Bronchial epithelial cell (primary cell): ENCODE measurements at regions not wholly inside any gene's neighbourhood (a gene's known extent, or its start where the extent isn't known, plus 50 kb on each side); places are given as distances from the start of the nearest gene placed in this dataset.

Source experiments
- DNase-seq: peaks from one replicate; pipeline ENCODE4 v3.0.0-alpha.2; 2010; ENCODE audit warnings: low read depth
- FAIRE-seq: peaks from 2 replicates; lab custom pipeline; 2011; peaks lifted over from hg19 to GRCh38; lab: Jason Lieb, UNC
- H3K27me3 ChIP-seq: 2 replicates; pipeline ENCODE4 v1.5.1; 2011; ENCODE audit warnings: low read length; ENCODE audit not compliant: control insufficient read depth, insufficient read depth
- H3K36me3 ChIP-seq: 2 replicates; pipeline ENCODE4 v1.5.1; 2011; ENCODE audit warnings: low read length; ENCODE audit not compliant: control insufficient read depth, insufficient read depth
- H3K4me3 ChIP-seq: 2 replicates; pipeline ENCODE4 v1.5.1; 2011; ENCODE audit warnings: mild to moderate bottlenecking, low read depth, low read length, control low read depth
- TF ChIP-seq, protein P1 (sequence below): IDR thresholded peaks from 2 replicates; pipeline ENCODE4 v1.5.1; 2011; ENCODE audit warnings: mild to moderate bottlenecking, moderate library complexity, low read length, control low read depth, inconsistent platforms; ENCODE audit not compliant: insufficient read depth, severe bottlenecking

DNA sequence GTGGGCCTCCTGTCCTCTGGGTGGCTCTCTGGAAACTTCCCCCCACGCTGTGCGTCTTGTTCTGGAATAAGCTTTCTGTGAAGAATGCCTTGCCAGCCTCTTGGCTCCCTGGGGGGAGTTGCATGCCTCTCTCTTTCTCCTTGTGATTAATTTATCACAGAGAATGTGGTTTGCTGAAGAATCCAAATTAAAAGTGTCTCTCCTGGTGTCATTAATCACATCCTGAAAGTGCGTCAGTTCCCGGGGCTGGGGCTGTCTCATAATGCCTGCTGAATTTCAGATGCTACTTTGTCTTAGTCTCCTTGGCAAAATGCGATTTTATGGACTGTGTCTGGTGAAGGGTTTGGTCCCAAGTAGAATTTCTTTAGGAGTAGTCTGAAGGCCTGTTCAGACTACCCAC is 787.7 kb upstream of the TMEM132C start:
- Histone ChIP-seq H3K36me3 (no peaks in the 10 kb centered on the region), H3K4me3 (no peak overlapping the region), H3K27me3 (no peaks in the 10 kb centered on the region)
- no peak for FAIRE-seq
- TF ChIP-seq, protein P1, sequence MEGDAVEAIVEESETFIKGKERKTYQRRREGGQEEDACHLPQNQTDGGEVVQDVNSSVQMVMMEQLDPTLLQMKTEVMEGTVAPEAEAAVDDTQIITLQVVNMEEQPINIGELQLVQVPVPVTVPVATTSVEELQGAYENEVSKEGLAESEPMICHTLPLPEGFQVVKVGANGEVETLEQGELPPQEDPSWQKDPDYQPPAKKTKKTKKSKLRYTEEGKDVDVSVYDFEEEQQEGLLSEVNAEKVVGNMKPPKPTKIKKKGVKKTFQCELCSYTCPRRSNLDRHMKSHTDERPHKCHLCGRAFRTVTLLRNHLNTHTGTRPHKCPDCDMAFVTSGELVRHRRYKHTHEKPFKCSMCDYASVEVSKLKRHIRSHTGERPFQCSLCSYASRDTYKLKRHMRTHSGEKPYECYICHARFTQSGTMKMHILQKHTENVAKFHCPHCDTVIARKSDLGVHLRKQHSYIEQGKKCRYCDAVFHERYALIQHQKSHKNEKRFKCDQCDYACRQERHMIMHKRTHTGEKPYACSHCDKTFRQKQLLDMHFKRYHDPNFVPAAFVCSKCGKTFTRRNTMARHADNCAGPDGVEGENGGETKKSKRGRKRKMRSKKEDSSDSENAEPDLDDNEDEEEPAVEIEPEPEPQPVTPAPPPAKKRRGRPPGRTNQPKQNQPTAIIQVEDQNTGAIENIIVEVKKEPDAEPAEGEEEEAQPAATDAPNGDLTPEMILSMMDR: no peak
- DNase-seq: no peak

DNA sequence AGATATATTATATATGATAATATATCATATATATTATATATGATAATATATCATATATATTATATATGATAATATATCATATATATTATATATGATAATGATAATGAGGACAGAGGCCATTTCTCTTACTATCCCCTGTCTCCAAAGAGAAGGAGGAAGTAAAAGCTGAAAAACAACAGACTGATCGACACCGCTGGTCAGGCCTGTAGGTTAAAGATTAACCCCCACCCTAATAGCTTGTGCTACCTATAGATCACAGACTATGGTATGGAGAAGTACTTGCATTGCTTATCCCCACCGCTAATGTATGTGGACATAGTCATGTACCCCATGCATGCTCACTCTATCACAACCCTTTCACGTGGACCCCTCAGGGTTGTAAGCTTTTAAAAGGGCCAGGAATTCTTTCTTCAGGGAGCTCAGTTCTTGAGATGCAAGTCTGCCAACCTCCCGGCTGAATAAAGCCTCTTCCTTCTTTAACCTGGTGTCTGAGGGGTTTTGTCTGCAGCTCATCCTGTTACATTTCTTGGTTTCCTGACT is 786.1 kb upstream of the TMEM132C start:
- Histone ChIP-seq H3K27me3 (no peaks in the 10 kb centered on the region), H3K36me3 (no peaks in the 10 kb centered on the region), H3K4me3 (no peak overlapping the region)
- DNase-seq: no peak
- no peak for FAIRE-seq
- TF ChIP-seq, protein P1: no peak

DNA sequence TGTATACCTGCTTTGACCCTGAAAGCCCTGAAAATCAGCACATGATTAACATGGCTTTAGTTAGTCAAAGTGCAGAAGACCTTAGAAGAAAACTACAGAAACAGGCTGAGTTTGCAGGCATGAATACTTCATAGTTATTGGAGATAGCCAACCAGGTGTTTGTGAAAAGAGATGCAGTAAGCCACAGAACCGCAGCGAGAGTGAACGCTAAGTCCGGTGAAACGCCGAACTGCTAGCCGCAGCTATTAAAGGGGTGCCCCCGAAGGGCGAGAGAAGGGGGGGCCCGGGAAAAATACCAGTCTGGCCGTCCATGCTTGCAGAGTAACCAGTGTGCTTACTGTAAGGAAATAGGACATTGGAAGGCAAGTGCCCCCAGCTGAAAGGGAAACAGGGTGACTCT is 784.0 kb upstream of the TMEM132C start:
- H3K36me3 ChIP-seq: no peaks in the 10 kb centered on the region
- no peak overlapping the region for H3K4me3 ChIP-seq
- FAIRE-seq (no peak), DNase-seq (no peak)
- no peaks in the 10 kb centered on the region for H3K27me3 ChIP-seq
- TF ChIP-seq, protein P1: no peak

DNA sequence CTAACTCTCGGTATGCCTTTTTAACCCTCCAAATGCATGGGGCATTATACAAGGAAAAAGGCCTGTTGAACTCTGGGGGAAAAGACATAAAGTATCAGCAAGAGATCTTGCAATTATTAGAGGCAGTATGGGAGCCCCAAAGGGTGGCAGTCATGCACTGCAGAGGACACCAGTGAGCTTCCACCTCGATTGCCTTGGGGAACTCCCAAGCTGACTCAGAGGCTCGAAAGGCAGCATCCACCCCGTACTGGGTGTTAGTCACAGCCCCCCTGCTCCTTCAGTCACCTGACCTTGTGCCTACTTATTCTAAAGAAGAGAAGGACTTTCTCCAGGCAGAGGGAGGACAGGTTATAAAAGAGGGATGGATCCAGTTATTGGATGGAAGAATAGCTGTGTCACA is 781.4 kb upstream of the TMEM132C start:
- TF ChIP-seq, protein P1: no peak
- Histone ChIP-seq H3K36me3 (no peaks in the 10 kb centered on the region), H3K27me3 (no peaks in the 10 kb centered on the region), H3K4me3 (no peak overlapping the region)
- peak; percentile 32 for DNase-seq
- FAIRE-seq: no peak

DNA sequence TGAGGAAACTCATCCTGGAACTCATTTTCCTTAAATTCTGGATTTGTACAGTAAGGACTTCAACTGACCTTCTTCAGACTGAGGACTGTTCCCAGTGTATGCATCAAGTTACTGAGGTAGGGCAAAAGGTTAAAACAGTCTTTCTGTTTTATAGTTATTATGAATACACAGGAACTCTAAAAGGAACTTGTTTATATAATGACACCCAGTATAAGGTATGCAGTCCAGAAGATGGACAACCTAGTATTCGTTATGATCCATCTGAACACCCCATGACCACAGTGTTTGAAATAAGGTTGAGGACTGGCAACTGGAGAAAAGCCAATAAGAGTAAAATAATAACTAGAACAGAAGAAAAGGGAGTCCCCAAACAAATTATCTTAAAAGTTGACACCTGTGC is 779.9 kb upstream of the TMEM132C start:
- no peaks in the 10 kb centered on the region for H3K27me3 ChIP-seq
- DNase-seq (no peak), FAIRE-seq (no peak)
- TF ChIP-seq, protein P1: no peak
- no peaks in the 10 kb centered on the region for H3K36me3 ChIP-seq
- H3K4me3 ChIP-seq: no peak overlapping the region

DNA sequence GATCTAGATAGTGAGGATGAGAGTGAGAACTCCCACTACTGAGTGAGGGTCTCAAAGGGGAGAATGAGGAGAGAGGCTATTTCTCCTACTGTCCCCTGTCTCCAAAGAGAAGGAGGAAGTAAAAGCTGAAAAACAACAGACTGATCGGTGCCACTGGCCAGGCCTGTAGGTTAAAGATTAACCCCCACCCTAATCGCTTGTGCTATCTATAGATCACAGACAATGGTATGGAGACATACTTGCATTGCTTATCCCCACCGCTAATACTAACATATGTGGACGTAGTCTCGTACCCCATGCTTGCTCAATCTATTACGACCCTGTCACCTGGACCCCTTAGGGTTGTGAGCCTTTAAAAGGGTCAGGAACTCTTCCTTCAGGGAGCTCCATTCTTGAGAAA is 777.9 kb upstream of the TMEM132C start:
- Histone ChIP-seq H3K4me3 (no peak overlapping the region), H3K27me3 (no peaks in the 10 kb centered on the region), H3K36me3 (no peaks in the 10 kb centered on the region)
- FAIRE-seq (peak; percentile 55), DNase-seq (no peak)
- TF ChIP-seq, protein P1: no peak
